ENCODE measurements at regions not wholly inside any gene's neighbourhood (a gene's known extent, or its start where the extent isn't known, plus 50 kb on each side); places are given as distances from the start of the nearest gene placed in this dataset.

DNA sequence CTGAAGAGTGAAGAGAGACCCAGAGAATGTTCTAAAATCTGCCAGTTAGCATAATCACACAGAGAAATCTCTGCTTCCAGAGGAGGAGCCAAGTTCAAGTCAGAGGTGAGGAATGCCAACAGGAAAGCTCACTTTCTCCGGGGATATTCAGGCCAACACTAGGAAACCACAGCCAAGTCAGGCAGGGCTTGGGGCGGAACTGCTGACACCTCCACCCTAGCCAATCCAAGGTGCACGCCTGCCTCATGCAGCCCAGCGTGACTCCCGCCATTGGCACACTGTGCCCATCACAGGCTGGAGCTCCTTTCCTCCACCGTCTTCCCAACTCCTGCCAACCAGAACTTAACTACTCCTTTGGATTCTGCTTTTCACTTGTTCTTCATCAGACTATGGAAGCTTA, 374.3 kb upstream of the CCDC196 start:
- DNase-seq (ENCODE audit: low read depth in 3 of 3): no peak

DNA sequence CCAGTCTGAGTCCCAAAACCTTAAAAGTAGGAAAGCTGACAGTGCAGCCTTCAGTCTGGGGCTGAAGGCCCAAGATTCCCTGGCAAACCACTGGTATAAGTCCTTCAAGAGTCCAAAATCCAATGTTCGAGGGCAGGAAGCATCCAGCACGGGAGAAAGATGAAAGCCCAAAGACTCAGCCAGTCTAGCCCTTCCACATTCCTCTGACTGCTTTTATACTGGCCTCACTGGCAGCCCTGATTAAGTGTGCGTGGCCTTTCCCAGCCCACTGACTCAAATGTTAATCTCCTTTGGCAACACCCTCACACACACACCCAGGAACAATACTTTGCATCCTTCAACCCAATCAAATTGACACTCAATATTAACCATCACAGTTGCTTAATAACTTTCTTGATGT, 372.1 kb upstream of the CCDC196 start:
- DNase-seq (ENCODE audit: low read depth in 3 of 3): no peak

DNA sequence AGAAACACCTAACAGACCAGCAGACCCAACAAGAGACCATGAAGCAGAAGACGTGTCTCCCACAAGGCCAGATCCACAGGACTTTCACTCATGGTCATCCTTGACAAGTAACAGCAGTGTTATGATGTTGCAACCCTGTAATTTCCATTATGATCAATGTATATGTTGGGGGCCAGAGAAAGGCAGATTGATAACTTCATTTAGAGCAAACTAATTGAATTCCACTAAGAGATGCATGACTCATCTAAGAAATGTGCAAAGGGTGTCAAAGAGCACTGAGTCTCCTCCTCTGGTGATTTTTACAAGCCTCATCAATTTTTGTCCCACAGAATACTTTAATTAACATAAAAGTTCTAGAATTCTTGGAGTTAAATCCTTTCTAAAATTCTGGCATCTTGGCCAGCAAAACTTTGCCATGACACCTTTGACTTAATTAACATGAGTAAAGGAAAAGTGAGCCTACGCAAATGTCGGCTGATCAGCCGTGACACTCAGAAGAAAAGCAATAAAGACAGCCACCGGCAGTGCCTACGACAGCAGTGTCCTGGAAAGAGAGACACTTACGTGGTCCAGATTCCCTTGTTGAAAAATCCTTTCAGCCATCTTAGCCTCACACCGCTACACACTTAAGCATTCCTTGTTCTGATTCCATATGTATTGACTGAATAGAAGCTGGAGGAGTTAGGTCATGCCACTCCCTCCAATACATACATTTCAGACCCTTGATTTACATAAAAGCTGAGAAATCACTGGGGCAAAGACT, 370.2 kb upstream of the CCDC196 start:
- no peak for DNase-seq (ENCODE audit: low read depth in 3 of 3)

DNA sequence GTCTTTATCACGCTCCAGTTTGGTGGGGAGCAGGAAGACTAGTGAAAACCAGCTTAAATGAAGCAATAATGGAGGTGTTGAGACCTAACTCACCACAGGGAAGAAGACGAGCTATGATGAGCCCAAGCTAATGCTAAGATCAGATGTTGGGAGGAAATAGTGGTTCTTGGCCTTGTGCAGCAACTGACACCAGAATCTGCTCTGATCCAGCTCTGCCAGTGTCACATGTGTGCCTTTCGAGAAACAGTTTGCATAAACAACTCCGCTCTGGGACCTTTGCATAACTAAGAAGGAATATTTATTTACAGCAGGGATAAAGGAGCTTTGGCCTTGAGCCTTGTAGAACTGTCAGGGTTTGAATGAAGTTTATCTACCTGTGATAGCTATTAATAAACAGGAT, 369.4 kb upstream of the CCDC196 start:
- no peak for DNase-seq (ENCODE audit: low read depth in 3 of 3)

DNA sequence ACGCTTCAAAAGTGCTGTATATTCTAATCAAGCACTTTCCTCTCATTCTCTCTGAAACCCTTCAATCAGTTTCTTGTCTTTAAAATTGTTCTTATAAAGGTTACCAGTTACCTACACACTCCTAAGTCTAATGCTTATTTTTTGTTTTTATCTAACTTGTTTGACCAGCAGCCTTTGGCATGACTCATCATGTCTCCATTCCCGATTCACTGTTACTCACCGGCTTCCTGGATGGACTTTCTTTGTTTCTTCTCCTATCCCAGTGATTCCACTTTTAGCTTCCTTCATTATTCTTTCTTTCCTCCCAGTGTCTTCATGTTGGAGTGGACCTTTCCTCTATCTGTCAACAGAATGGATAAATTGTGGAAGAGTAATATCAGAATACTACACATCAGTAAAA, 368.6 kb upstream of the CCDC196 start:
- DNase-seq (ENCODE audit: low read depth in 3 of 3): no peak

DNA sequence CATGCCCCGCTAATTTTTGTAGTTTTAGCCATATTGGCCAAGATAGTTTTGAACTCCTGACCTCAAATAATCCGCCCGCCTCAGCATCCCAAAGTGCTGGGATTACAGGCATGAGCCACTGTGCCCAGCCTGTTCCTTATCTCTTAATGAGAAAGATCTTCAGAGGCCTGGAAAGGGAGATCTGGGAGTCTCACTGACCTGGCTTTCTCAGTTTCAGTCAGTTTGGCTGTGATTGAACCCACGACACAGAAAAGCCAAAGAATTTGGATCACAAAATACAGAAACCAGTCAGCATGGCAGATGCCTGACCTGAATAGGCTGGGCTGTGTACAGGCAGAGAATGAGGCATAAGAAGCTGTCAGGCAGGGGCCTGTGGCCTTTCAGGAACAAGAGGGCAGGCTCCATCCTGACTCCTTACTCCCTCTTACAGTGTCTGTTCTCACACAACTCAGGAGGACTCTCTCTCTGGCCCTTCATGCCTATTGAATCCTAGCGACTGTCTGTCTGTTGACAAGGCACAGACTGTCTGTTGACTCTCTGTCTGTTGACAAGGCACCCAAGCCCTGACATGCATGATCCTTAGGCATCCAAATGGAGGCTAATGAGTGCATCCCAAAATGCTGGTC, 366.5 kb upstream of the CCDC196 start:
- DNase-seq (ENCODE audit: low read depth in 3 of 3): no peak

DNA sequence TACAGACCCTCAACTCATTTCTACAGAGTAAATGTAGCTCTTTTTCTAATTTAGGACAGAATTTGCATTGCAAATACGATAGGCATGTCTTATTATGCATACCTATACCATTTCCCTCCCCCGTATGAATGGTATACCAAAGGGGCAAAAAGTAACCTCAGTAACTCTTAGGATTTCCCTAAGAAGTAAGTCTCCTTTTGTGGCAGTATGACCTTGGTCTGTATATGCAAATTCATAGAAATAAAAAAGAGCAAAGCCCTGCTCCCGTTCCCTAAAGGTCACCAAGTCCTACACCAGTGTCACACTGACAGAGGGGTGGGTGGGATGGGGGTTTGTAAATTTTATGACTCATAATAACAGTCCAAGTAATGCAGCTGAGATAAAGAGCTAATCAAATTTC, 365.8 kb upstream of the CCDC196 start:
- no peak for DNase-seq (ENCODE audit: low read depth in 3 of 3)

DNA sequence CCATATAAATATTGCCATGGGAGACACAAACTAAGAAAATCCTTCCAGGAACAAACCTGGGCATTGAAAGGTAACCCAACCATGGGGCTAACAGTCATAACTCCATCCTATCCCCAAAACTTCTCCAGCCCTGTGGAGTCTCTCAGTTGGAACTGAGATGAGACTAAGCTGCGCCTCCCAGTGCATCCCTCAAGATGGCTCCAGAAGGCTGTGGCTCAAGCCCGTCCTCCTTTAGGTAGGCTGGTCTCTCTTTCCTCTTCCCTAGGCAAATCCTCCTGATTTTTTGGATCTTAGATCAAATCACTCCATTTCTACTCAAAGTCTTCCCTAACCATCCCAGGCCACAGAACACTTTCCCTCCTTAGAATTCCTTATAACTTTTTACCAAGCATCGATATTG, 364.3 kb upstream of the CCDC196 start:
- DNase-seq (ENCODE audit: low read depth in 3 of 3): no peak

DNA sequence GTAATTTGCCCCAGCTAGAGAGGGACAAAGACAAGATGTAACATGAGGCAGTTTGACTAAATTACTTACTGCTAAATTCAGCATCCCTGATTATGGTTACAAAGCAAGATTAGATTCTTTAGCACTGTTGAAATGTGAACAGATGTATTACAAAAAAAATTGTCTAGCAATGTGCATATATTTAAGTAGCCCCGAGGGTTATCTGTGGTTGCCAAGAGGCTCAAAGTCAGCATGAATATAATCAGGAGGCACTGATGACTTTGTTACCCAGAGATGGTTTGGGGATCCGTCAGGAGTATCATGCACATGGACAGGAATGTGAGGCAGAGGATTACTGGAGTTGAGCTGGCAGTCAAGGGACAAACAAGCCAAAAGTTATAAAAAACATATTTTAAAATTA, 356.9 kb upstream of the CCDC196 start:
- no peak for DNase-seq (ENCODE audit: low read depth in 3 of 3)

DNA sequence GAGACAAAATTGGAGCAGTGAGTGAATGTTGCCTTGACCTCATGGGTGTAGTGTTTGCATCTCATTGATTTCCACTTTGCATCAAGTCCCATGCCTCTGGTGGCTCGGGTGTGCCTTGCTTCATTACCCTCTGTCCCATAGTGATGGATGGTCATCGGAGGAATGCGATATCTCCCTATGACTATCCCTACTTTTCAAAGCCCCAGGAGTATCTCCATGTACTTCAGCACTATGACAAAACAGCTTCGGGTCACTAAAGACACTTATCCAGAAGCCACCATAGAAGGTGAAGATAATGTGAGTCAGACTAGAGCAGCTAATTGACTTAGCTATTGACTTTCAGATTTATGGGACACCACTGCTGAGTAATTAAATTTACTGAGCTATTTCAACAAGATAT, 355.1 kb upstream of the CCDC196 start:
- no peak for DNase-seq (ENCODE audit: low read depth in 3 of 3)

DNA sequence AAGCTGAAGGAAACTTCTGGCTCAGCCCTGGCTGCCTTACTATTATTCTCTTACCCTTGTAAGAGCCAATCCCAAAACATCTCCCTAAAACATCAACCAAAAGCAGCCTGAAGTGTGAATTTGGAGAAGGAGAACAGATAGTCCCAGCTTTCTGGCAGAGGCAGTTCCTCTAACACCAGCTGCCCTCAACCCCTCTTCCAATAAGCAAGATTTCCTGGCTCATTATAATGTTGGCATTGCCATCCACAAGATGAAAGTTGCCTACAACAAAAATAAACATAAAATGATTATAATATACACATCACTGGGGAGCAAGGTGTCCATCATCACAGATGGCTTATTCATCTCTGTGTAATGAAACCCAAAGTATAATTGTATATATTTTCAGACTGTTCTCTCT, 352.5 kb upstream of the CCDC196 start:
- DNase-seq (ENCODE audit: low read depth in 3 of 3): no peak

DNA sequence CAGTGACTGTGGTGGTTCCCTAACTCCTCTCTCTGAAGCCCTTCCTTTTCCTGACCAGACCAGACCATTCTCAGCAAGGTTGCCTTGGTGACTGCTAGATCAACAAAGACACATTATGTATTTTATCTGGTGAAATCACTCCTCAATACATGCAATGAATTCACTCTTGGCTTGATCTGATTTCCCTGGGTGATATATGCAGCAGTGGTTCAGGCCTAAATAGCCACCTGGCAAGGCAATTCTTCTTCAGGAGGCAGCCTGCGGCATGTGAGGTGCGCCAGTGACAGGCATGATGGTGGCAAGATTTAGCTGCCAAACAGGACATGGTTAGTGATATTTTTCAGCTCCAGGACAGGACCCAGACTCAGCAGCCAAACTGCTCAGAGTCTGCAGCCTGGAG, 350.3 kb upstream of the CCDC196 start:
- DNase-seq (ENCODE audit: low read depth in 3 of 3): no peak

DNA sequence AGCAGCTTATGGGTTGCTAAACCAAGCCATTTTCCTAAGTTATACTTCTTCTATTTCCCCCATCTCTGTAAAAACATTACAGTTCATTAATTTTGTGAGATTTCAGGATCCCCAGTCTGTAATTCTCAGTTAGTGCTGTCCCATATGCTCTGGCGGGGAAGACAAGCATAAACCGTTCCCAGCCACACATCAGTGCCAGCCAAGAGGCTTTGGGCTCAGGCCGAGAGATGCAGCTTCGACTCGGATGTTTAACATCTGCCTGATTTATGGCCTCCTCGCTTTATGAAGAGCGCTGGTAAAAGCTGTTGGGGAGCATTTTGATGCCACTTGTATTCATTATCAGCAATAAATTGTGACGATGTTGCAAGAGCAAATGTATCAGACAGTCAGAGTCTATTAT, 349.1 kb upstream of the CCDC196 start:
- DNase-seq (ENCODE audit: low read depth in 3 of 3): no peak

DNA sequence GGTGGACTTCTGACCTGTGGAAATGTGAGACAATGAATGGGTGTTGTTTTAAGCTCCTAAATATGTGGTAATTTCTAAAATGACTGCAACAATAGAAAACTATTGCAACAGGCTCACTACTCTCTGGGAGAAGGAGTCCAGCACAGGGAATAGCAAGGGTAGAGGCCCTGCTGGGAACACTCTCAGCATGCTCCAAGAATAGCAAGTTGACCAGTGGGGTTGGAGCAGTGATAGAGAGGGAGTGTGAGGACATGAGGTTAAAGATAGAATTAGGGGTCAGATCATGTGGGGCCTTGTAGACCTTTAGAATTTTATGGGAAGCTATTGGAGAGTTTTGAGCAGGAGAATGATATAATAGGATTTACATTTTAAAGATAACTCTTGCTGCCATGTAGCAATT, 346.7 kb upstream of the CCDC196 start:
- DNase-seq (ENCODE audit: low read depth in 3 of 3): no peak

DNA sequence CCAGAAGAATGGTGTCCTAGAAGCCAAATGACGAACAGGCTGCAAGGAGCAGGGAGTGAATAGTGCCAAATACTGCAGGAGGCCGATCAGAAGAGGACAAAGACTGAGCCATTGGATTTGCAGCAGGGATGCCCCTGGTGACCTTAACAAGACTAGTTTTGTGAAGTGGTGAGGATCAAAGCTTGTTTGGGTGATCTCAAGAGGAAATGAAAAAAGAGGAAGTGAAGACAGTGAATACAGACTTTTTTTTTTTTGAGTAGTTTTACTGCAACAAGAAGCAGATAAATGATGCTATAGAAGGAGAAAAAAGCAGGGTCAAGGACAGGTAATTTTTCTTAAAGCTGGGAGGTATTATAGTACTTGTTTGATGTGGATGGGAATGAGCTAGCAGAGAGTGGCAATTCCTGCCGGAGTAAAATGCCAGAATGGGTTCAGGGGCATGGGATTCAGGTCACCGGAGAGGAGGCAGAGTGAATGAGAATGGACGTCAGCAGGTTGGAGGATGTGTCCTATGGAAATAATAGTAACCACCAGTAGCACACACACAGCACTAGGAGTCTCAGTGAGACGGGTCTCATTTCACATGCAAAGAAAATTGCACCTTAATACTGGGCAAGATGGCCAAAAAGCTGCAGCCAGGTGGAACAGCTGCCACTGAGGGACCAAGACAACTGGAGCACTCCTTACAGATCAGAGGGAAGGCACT, 345.8 kb upstream of the CCDC196 start:
- DNase-seq (ENCODE audit: low read depth in 3 of 3): no peak

DNA sequence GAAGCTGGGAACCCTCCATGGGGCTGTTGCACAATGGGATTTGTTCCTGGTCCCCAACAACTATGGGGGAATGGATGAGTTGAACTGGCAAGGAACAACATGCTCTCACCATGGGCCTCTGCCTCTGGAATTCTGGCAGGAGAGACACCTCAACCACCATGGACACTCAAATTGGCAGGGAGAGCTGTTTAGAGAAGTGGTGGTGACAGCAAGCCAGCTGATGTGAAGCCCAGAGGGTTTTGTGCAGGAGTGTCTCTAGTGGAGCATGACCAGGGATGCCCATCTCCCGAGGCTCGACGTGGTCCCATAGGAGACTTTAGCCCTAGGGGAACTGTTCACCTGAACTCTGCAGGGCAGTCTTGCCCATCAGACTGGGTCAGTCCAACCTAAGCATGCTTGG, 345.2 kb upstream of the CCDC196 start:
- DNase-seq (ENCODE audit: low read depth in 3 of 3): no peak

DNA sequence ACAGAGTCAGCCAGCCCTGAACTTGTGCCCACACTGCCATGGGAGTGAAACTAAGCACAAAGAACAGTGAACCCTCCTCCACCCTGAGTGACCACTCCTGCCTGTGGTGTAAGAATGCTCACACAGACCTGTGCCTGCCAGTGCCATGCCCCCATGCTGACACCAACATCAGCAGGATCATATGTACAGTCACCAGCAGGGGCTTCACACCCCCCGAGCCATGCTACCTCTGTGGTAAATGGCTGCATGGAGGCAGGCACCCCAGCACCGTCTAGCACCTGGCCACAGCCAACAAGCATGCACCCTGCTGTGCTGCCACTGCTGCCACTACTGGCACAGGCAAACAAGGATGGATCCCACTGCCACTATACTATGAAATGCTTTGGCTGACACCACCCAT, 344.4 kb upstream of the CCDC196 start:
- DNase-seq (ENCODE audit: low read depth in 3 of 3): no peak

DNA sequence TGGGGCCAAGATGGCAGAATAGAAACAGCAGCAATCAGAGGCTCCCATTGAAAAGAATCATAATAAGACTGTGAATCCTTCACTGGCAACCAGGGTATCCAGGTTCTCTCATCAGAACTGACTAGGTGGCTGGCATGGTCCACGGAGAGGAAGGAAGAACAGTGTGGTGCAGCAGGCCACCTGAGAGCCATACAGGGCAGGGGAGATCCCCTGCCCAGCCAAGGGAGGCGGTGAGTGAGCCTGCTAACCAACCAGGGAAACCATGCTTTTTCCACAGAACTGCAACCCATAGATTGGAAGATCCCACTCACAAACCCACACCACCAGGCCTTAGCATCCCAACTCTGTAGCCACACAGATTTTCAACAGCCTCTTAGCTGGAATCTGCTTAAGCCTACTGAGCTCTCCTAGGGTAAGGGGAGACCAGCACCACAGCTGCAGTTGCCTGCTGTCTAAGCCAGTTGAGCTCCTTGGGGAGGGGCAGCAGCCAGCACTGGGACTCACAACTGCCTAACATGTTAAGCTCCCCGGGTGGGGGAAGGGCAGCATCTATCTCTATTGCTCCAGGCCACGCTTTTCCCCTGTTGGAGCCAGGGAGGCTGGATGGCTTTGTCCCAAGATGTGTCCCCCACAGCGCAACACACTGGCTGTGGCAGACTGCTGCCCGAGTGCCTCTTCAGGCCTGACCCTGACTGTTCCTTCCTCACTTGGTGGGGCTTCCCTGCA, 342.6 kb upstream of the CCDC196 start:
- DNase-seq (ENCODE audit: low read depth in 3 of 3): no peak

DNA sequence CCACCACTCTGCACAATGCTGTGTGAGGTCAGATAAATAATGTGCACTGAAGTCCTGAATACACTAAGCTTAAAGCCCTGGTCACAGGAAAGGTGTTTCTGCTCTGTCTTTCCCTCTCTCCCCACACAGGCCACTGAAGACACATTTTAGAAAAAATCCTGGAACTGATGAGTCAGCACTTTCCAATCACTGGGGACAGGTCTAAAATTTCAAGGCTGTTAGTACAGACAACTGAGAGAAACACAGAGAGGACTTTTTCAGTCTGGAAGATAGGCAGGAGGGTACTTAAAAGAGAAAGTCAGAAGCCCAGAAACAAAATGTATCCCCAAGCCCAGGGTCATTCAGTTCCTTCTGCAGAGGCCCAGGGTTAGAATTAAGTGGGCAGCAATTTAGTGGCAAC, 333.9 kb upstream of the CCDC196 start:
- no peak for DNase-seq (ENCODE audit: low read depth in 3 of 3)

DNA sequence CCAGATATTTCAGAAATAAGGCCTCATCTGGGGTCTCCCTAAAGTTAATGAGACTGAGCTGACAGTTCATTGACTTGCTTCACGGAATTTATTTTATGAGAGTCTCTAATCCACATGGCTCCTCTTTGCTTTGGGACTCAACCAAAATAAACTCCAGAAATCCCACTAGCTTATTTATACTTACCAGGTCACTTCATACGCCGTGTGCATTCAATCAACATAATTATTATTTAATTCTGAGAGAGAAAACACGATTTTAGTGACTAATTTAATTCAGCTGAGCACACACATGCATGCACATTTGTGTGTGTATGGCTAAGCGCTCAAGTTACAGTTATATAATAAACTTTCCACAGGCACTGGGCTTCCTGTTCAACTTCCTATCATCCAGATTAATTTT, 333.4 kb upstream of the CCDC196 start:
- DNase-seq (ENCODE audit: low read depth in 3 of 3): no peak

DNA sequence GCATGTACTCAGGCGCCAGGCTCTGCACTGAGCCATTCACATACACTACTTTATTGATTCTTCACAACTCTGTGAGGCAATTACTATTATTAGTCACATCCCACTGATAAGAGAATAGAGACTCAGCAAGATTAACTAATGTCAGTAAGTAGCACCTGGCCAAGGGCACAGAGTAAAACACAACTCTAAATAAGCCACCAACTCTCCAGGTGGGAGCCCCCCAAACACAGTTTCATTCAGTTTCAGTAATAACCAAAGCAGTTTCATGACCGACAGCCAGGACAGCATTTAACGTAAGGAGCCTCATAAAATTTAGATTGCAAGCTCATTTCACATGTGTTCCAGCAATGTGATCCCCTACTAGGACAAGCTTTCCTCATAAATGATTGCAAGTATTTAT, 323.1 kb upstream of the CCDC196 start:
- no peak for DNase-seq (ENCODE audit: low read depth in 3 of 3)

DNA sequence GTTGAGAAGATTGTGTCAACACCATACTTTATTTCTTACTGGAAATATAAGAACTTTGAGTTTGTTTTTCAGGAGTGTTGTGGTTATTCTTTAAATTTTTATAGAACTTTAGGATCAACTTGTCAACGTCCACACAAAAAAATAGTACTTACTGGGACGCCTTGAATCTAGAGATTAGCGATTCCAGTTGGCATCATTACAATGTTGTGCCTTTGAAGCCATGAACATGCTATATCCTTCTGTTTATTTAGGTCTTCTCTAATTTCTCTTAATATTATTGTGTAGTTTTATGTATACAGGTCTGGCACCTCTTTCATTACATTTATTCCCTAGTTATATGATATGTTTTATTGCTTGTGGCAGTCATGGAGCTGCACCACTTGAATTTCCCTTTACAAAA, 320.8 kb upstream of the CCDC196 start:
- no peak for DNase-seq (ENCODE audit: low read depth in 3 of 3)

DNA sequence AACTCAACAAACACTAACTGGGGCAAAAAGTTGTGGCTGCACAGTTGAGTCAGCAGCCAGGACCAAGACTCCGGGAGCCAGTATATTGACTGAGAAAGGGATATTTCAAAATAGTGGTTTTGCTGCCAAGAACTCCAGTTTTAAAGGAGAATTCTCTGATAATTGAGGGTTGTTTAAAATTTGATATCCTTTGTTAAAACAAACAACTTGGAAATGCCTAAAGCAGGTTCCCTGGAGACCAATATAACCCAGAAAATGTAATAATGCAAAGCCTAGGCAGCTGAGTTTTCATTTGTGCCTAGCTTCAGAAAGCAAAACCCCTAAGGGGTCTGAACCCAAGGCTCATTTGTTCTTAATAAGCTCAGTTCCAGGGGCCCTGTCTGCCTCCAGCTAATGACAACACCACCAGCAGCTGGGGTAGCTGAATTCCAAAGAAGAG, 311.7 kb upstream of the CCDC196 start:
- DNase-seq (ENCODE audit: low read depth in 3 of 3): no peak
